H9 (cell line): ENCODE measurements at regions not wholly inside any gene's neighbourhood (a gene's known extent, or its start where the extent isn't known, plus 50 kb on each side); places are given as distances from the start of the nearest gene placed in this dataset.
"Not testable (repeated sequence)": the region's sequence is repeated elsewhere in the genome, so short reads cannot be mapped to it uniquely, and the experiment has no call there.

Source experiments
- DNase-seq: peaks from one replicate; pipeline ENCODE4 v3.0.0-alpha.2; 2017
- H2AFZ ChIP-seq: one replicate; pipeline ENCODE4 v1.6.1; 2013; ENCODE audit warnings: mild to moderate bottlenecking, low read length, control low read depth, moderate library complexity
- H2AK5ac ChIP-seq: 2 replicates; pipeline ENCODE4 v1.6.1; 2013; ENCODE audit warnings: low read length, control low read depth, mixed read lengths; ENCODE audit not compliant: insufficient read length
- H2BK120ac ChIP-seq: one replicate; pipeline ENCODE4 v1.6.1; 2013; ENCODE audit warnings: low read depth, mild to moderate bottlenecking, low read length, control low read depth, inconsistent platforms; ENCODE audit not compliant: poor library complexity, severe bottlenecking
- H2BK12ac ChIP-seq: 2 replicates; pipeline ENCODE4 v1.6.1; 2013; ENCODE audit warnings: low read length, control low read depth, mixed read lengths, low read depth; ENCODE audit not compliant: insufficient read length
- H2BK15ac ChIP-seq: 2 replicates; pipeline ENCODE4 v1.6.1; 2013; ENCODE audit warnings: low read depth, low read length, control low read depth
- H2BK20ac ChIP-seq: one replicate; pipeline ENCODE4 v1.6.1; 2013; ENCODE audit warnings: low read depth, mild to moderate bottlenecking, low read length, control low read depth, inconsistent platforms; ENCODE audit not compliant: poor library complexity, severe bottlenecking
- H2BK5ac ChIP-seq: 2 replicates; pipeline ENCODE4 v1.6.1; 2013; ENCODE audit warnings: low read length, control low read depth, mixed read lengths; ENCODE audit not compliant: insufficient read length
- H3K14ac ChIP-seq: 2 replicates; pipeline ENCODE4 v1.6.1; 2013; ENCODE audit warnings: low read length, control low read depth; ENCODE audit not compliant: insufficient read depth
- H3K18ac ChIP-seq: 2 replicates; pipeline ENCODE4 v1.6.1; 2013; ENCODE audit warnings: low read depth, mild to moderate bottlenecking, mixed read lengths, low read length, control low read depth; ENCODE audit not compliant: insufficient read length
- H3K23ac ChIP-seq: 2 replicates; pipeline ENCODE4 v1.6.1; 2013; ENCODE audit warnings: low read length, control low read depth, mixed read lengths, low read depth; ENCODE audit not compliant: insufficient read length
- H3K23me2 ChIP-seq: 2 replicates; pipeline ENCODE4 v1.6.1; 2013; ENCODE audit warnings: low read depth, mild to moderate bottlenecking, mixed read lengths, low read length, control low read depth; ENCODE audit not compliant: insufficient read length, poor library complexity, severe bottlenecking
- H3K27ac ChIP-seq: 2 replicates; pipeline ENCODE4 v1.5.1; 2013; ENCODE audit warnings: low read length, control low read depth, mixed read lengths, low read depth; ENCODE audit not compliant: insufficient read length
- H3K27me3 ChIP-seq: 2 replicates; pipeline ENCODE4 v1.6.1; 2013; ENCODE audit warnings: low read length, control low read depth, inconsistent platforms; ENCODE audit not compliant: insufficient read depth
- H3K4ac ChIP-seq: 2 replicates; pipeline ENCODE4 v1.6.1; 2013; ENCODE audit warnings: low read depth, mild to moderate bottlenecking, control low read depth, inconsistent platforms, low read length, moderate library complexity
- H3K4me1 ChIP-seq: 2 replicates; pipeline ENCODE4 v1.6.1; 2013; ENCODE audit warnings: low read length, control low read depth, inconsistent platforms; ENCODE audit not compliant: insufficient read depth
- H3K4me2 ChIP-seq: 2 replicates; pipeline ENCODE4 v1.6.1; 2013; ENCODE audit warnings: low read length, control low read depth, mixed read lengths; ENCODE audit not compliant: insufficient read length, insufficient read depth
- H3K56ac ChIP-seq: 2 replicates; pipeline ENCODE4 v1.6.1; 2013; ENCODE audit warnings: low read depth, mild to moderate bottlenecking, mixed read lengths, low read length, control low read depth; ENCODE audit not compliant: insufficient read length
- H3K79me1 ChIP-seq: 2 replicates; pipeline ENCODE4 v1.6.1; 2013; ENCODE audit warnings: low read depth, mild to moderate bottlenecking, moderate library complexity, low read length, control low read depth, inconsistent platforms; ENCODE audit not compliant: insufficient read depth, poor library complexity, severe bottlenecking
- H3K79me2 ChIP-seq: 2 replicates; pipeline ENCODE4 v1.6.1; 2013; ENCODE audit warnings: low read length, control low read depth, inconsistent platforms; ENCODE audit not compliant: insufficient read depth
- H3K9ac ChIP-seq: 2 replicates; pipeline ENCODE4 v1.6.1; 2013; ENCODE audit warnings: low read length, control low read depth, mixed read lengths; ENCODE audit not compliant: insufficient read length; ENCODE audit errors: extremely low read depth
- H3K9me3 ChIP-seq: one replicate; pipeline ENCODE4 v1.6.1; 2013; ENCODE audit warnings: low read depth, low read length, inconsistent platforms; ENCODE audit not compliant: control insufficient read depth
- H3T11ph ChIP-seq: one replicate; pipeline ENCODE4 v1.6.1; 2013; ENCODE audit warnings: mild to moderate bottlenecking, low read length, control low read depth, inconsistent platforms
- H4K20me1 ChIP-seq: one replicate; pipeline ENCODE4 v1.6.1; 2013; ENCODE audit not compliant: control insufficient read depth, insufficient read length, insufficient read depth
- H4K5ac ChIP-seq: 2 replicates; pipeline ENCODE4 v1.6.1; 2013; ENCODE audit warnings: low read depth, mild to moderate bottlenecking, mixed read lengths, low read length, control low read depth; ENCODE audit not compliant: insufficient read length
- H4K8ac ChIP-seq: replicated peaks from 2 replicates; pipeline ENCODE4 v1.6.1; 2013; ENCODE audit warnings: low read length, control low read depth, mixed read lengths, low read depth; ENCODE audit not compliant: insufficient read length
- H4K91ac ChIP-seq: 2 replicates; pipeline ENCODE4 v1.6.1; 2013; ENCODE audit warnings: low read depth, mild to moderate bottlenecking, moderate library complexity, mixed read lengths, low read length, control low read depth; ENCODE audit not compliant: insufficient read length
- H3K27ac Mint-ChIP-seq, 3 experiments: 2 replicates in 2 of 3; 3 replicates in 1 of 3; pipeline ENCODE4 v1.8.0; 2020 to 2021; ENCODE audit warnings: mixed read lengths in 3 of 3, mild to moderate bottlenecking in 1 of 3, moderate library complexity in 1 of 3
- H3K27me3 Mint-ChIP-seq: 2 replicates; pipeline ENCODE4 v1.8.0; 2021; ENCODE audit warnings: low read depth, mild to moderate bottlenecking, moderate library complexity, mixed read lengths
- H3K36me3 Mint-ChIP-seq, 3 experiments: 2 replicates in 2 of 3; 3 replicates in 1 of 3; pipeline ENCODE4 v1.8.0; 2020 to 2021; ENCODE audit warnings: low read depth in 3 of 3, mixed read lengths in 3 of 3; ENCODE audit not compliant: insufficient read depth in 1 of 3
- H3K4me1 Mint-ChIP-seq, 2 experiments: 2 replicates each; pipeline ENCODE4 v1.8.0; 2020; ENCODE audit warnings: mixed read lengths in 2 of 2
- H3K4me3 Mint-ChIP-seq, 2 experiments: 2 replicates in 1 of 2; 3 replicates in 1 of 2; pipeline ENCODE4 v1.8.0; 2020 to 2021; ENCODE audit warnings: mild to moderate bottlenecking in 2 of 2, mixed read lengths in 2 of 2, moderate library complexity in 1 of 2
- H3K9me3 Mint-ChIP-seq, 2 experiments: 2 replicates in 1 of 2; 3 replicates in 1 of 2; pipeline ENCODE4 v1.8.0; 2020; ENCODE audit warnings: mild to moderate bottlenecking in 2 of 2, mixed read lengths in 2 of 2, moderate library complexity in 1 of 2
- WGBS: extraction: QIAGEN DNeasy Blood & Tissue Kit; methylation state at CpG from one replicate; pipeline ENCODE4 v1.1.7; 2013; ENCODE audit warnings: missing lambda C conversion rate, low lambda C conversion rate, mixed read lengths; ENCODE audit not compliant: insufficient read length; ENCODE audit errors: extremely low coverage; 5-methylcytosine and 5-hydroxymethylcytosine counted together

DNA sequence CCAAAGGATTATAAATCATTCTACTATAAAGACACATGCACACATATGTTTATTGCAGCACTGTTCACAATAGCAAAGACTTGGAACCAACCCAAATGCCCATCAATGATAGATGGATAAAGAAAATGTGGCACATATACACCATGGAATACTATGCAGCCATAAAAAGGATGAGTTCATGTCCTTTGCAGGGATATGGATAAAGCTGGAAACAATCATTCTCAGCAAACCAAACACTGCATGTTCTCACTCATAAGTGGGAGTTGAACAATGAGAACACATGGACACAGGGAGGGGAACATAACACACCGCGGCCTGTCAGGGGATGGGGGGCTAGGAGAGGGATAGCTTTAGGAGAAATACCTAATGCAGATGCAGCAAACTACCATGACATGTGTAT, 135.1 kb upstream of the PDE4B start:
- not testable (repeated sequence) for H2AFZ ChIP-seq, H2BK12ac ChIP-seq, H3K14ac ChIP-seq, H3K79me1 ChIP-seq, H3K27ac Mint-ChIP-seq, H2AK5ac ChIP-seq, H2BK15ac ChIP-seq, H2BK20ac ChIP-seq, H3K23me2 ChIP-seq, DNase-seq, H3K36me3 Mint-ChIP-seq, H3K9ac ChIP-seq, H3K4me1 Mint-ChIP-seq, H3T11ph ChIP-seq, H4K91ac ChIP-seq, H3K23ac ChIP-seq, H4K20me1 ChIP-seq, H3K27ac ChIP-seq, H3K4ac ChIP-seq, H2BK5ac ChIP-seq, H4K8ac ChIP-seq, H3K4me1 ChIP-seq, H3K18ac ChIP-seq, H2BK120ac ChIP-seq, H4K5ac ChIP-seq, H3K9me3 ChIP-seq, H3K9me3 Mint-ChIP-seq, H3K56ac ChIP-seq, H3K4me3 Mint-ChIP-seq, H3K4me2 ChIP-seq, H3K79me2 ChIP-seq, H3K27me3 ChIP-seq
- peaks cover 24% of the 10 kb centered on the region for H3K27me3 Mint-ChIP-seq
- WGBS, result no CpG with 5 or more reads among the region's 2 CpGs
